ENCODE measurements at regions not wholly inside any gene's neighbourhood (a gene's known extent, or its start where the extent isn't known, plus 50 kb on each side); places are given as distances from the start of the nearest gene placed in this dataset.
"Not testable (repeated sequence)": the region's sequence is repeated elsewhere in the genome, so short reads cannot be mapped to it uniquely, and the experiment has no call there.

DNA sequence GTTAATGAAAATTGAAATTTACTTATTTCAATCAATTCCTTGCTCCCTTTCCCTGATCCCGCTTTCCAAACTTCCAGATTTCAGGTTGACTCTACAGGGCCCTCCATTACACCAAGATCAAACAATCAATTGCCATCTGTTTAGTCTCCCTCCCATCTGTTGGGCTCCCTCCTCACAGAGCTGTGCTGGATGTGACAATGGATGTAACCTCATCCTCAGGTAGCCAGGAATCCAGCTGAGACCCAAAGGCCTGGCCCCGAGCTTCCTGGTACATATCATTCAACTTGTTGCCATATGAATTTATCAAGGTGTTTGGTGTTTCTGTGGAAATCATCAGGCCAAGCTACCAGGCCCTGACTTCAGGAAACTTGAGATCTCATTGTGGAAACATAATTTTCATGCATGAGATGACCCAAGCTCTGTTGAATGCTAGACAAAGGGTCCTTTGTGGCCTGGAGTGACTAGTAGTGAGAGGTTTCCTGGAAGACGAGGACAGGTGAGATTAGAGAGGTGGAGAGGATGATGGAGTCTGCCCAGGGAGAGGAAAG is 148.6 kb upstream of the PDE1C start:
- Mint-ChIP-seq H3K27ac (no peak overlapping the region), H3K27me3 (ENCODE audit: low read depth) (no peaks in the 10 kb centered on the region), H3K4me1 (ENCODE audit: low read depth) (no peaks in the 10 kb centered on the region), H3K4me3 (no peak overlapping the region), H3K36me3 (ENCODE audit: low read depth) (no peaks in the 10 kb centered on the region), H3K9me3 (no peaks in the 10 kb centered on the region)

DNA sequence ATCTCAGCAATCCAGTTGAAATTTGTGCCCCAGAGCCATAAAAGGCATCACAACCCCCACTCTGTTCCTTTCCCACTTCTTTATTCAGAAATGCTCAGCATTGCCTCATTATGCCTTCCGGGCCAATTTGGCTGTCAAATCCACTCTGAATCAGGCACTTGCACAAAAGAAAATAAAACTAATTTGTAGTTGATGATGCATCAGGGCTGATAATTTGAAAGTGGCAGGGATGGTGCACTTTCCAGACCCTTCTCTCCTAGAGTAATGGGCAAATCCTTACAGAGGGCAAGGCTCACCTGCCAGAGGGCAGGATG is 147.9 kb upstream of the PDE1C start:
- H3K4me3 Mint-ChIP-seq: no peak overlapping the region
- no peaks in the 10 kb centered on the region for H3K36me3 Mint-ChIP-seq (ENCODE audit: low read depth)
- H3K9me3 Mint-ChIP-seq: no peaks in the 10 kb centered on the region
- no peak overlapping the region for H3K27ac Mint-ChIP-seq
- no peaks in the 10 kb centered on the region for H3K4me1 Mint-ChIP-seq (ENCODE audit: low read depth)
- H3K27me3 Mint-ChIP-seq (ENCODE audit: low read depth): no peaks in the 10 kb centered on the region

DNA sequence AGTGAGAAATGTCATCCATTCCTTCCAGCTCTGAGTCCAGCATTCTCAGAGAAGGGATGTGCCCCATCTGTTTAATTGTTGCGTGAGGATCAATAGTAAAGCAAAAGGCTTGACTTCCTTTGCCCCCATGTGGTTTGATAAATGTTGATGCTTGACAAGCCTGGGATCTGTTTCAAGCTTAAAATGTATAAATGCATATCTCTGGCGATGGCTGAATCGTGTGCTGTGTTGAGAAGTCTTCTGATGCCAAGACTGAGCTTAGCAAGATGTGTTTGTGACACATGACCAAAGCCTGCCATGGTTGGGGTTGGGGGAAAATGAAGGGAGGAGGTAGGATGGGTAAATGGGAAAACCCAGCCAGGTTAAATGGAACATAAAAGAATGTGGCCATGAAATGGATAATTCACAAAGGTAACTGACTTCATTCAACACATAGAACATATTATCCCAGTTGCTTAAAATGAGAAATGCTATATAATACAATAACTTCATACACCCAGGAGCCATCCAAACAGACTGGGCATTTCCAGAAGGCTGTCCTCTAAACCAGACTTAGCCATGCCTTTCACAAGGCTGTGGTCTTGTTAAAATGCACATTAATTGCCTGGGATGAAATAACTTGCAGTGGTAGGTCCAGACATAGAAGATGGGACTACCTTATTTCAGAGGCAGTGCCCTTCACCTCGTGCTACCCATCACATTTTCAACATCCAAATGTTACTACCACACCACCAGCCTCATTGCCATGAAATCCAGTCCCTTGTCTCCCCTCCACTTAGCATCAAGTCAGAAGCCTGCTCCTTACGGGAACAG is 147.3 kb upstream of the PDE1C start:
- Mint-ChIP-seq H3K9me3 (no peaks in the 10 kb centered on the region), H3K27ac (no peak overlapping the region), H3K4me1 (ENCODE audit: low read depth) (no peaks in the 10 kb centered on the region), H3K36me3 (ENCODE audit: low read depth) (no peaks in the 10 kb centered on the region), H3K27me3 (ENCODE audit: low read depth) (no peaks in the 10 kb centered on the region), H3K4me3 (no peak overlapping the region)

DNA sequence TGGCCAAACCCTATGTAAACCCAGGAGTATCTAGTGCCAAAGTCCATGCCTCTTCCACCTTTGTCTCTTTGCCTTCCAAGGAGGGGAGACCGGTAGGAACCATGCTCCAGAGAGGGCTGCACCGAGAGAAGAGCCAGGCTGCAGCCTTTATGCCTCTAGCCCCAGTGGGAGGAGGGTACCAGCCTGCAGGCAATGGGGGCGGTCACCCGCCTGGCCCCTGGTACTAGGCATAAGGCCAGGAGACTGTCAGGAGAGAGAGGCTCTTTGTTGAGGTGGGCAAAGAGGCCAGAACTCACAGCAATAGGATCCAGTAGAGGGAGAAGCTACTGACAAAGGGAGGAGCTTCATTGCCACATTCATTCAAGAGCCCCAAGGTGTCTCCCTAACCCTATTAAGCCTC is 146.6 kb upstream of the PDE1C start:
- H3K36me3 Mint-ChIP-seq (ENCODE audit: low read depth): no peaks in the 10 kb centered on the region
- no peaks in the 10 kb centered on the region for H3K9me3 Mint-ChIP-seq
- no peak overlapping the region for H3K27ac Mint-ChIP-seq

DNA sequence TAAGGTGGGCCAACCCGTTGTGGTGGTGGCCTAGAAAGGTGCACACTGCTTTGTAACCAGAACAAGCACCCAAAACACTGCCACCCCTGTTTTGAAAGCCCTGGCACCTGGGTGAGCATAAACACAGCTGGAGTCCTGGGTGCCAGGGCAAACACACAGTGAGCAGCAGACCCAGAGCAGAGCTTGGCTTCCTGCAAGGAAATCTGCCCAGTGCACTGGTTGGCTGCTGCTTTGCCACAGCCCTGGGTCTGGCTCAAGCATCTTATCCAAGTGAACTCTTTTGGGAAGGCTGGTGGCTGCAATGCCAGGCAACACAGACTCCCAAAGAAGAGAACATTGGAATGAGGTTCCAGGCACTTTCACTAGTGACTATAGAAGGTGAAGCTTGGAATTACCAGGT is 145.5 kb upstream of the PDE1C start:
- H3K36me3 Mint-ChIP-seq (ENCODE audit: low read depth): no peaks in the 10 kb centered on the region
- H3K27ac Mint-ChIP-seq: no peak overlapping the region
- no peaks in the 10 kb centered on the region for H3K9me3 Mint-ChIP-seq
- no peaks in the 10 kb centered on the region for H3K27me3 Mint-ChIP-seq (ENCODE audit: low read depth)
- H3K4me1 Mint-ChIP-seq (ENCODE audit: low read depth): no peaks in the 10 kb centered on the region
- H3K4me3 Mint-ChIP-seq: no peak overlapping the region

More for the DNA sequence above, 146.6 kb upstream of the PDE1C start:
- H3K4me3 Mint-ChIP-seq: no peak overlapping the region
- H3K27me3 Mint-ChIP-seq (ENCODE audit: low read depth): no peaks in the 10 kb centered on the region
- H3K4me1 Mint-ChIP-seq (ENCODE audit: low read depth): no peaks in the 10 kb centered on the region

- no peaks in the 10 kb centered on the region for H3K9me3 Mint-ChIP-seq
These were observed 144.7 kb upstream of the PDE1C start for GRCh38 chr7:32214913-32215312.

GRCh38 chr7:32212321-32212720 is 142.1 kb upstream of the PDE1C start:
- Mint-ChIP-seq H3K27me3 (ENCODE audit: low read depth) (no peaks in the 10 kb centered on the region), H3K27ac (no peak overlapping the region), H3K36me3 (ENCODE audit: low read depth) (no peaks in the 10 kb centered on the region), H3K9me3 (no peaks in the 10 kb centered on the region), H3K4me1 (ENCODE audit: low read depth) (no peaks in the 10 kb centered on the region), H3K4me3 (no peak overlapping the region)

More at GRCh38 chr7:32214913-32215312, 144.7 kb upstream of the PDE1C start:
- H3K27ac Mint-ChIP-seq: no peak overlapping the region
- H3K36me3 Mint-ChIP-seq (ENCODE audit: low read depth): no peaks in the 10 kb centered on the region
- no peaks in the 10 kb centered on the region for H3K4me1 Mint-ChIP-seq (ENCODE audit: low read depth)
- H3K27me3 Mint-ChIP-seq (ENCODE audit: low read depth): no peaks in the 10 kb centered on the region
- H3K4me3 Mint-ChIP-seq: no peak overlapping the region

DNA sequence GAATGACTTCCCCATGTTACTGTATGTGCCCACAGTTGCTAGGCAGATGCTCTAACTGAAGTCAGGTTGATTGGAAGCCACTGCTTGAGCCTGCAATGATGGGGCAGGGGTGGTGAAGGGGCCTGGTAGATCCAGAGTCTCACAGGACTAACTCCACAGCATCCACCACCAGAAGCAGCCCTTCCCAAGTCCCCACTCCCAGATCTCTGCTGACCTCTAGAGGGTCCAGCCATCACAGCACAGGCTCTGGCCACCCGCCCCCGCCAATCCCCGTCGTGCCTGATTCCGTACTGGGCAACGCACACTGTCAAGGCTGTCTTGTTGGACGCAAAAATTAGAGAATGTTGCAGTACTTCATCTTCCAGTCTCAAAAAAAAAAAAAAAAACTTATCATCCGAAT is 136.8 kb upstream of the PDE1C start:
- Mint-ChIP-seq H3K4me3 (no peak overlapping the region), H3K36me3 (ENCODE audit: low read depth) (no peaks in the 10 kb centered on the region), H3K27ac (no peak overlapping the region), H3K27me3 (ENCODE audit: low read depth) (no peaks in the 10 kb centered on the region), H3K9me3 (no peaks in the 10 kb centered on the region), H3K4me1 (ENCODE audit: low read depth) (no peaks in the 10 kb centered on the region)

DNA sequence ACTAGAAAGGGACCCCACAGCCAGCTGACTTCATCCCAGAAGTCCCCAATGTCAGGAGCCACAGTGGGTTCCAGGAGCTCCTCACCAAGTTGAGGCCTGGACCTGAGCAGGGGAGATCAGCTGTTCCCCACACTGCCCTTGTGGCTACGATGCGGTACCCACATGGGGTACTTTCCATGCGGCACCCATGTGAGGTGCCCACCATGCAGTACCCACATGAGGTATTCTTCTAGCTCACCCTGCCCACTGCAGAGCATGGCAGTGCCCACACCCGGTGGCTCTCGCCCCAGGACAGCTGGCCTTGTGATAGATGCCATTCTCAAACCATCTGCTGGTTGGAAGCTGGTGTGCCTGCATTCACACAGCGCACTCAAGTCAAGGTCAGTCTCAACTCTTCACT is 136.3 kb upstream of the PDE1C start:
- no peak overlapping the region for H3K27ac Mint-ChIP-seq
- no peaks in the 10 kb centered on the region for H3K9me3 Mint-ChIP-seq
- no peaks in the 10 kb centered on the region for H3K36me3 Mint-ChIP-seq (ENCODE audit: low read depth)
- no peaks in the 10 kb centered on the region for H3K4me1 Mint-ChIP-seq (ENCODE audit: low read depth)
- H3K4me3 Mint-ChIP-seq: no peak overlapping the region
- no peaks in the 10 kb centered on the region for H3K27me3 Mint-ChIP-seq (ENCODE audit: low read depth)

DNA sequence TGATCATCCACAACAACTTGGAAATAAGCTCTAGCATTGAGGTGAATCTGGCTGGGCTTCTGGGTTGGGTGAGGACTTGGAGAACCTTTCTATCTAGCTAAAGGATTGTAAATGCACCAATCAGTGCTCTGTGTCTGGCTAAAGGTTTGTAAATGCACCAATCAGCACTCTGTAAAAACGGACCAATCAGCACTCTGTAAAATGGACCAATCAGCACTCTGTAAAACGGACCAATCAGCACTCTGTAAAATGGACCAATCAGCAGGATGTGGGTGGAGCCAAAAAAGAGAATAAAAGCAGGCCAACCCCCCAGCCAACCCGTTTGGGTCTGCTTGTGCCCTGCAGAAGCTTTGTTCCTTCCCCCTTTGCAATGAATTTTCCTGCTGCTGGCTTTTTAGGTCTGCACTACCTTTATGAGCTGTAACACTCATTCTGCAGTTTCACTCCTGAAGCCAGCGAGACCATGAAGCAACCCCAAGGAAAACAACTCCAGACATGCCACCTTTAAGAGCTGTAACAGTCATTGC is 135.2 kb upstream of the PDE1C start:
- not testable (repeated sequence) for H3K4me3 Mint-ChIP-seq; H3K27me3 Mint-ChIP-seq (ENCODE audit: low read depth); H3K27ac Mint-ChIP-seq; H3K4me1 Mint-ChIP-seq (ENCODE audit: low read depth); H3K9me3 Mint-ChIP-seq; H3K36me3 Mint-ChIP-seq (ENCODE audit: low read depth)

GRCh38 chr7:32204361-32205018 is 134.3 kb upstream of the PDE1C start:
- H3K9me3 Mint-ChIP-seq: no peaks in the 10 kb centered on the region
- H3K4me3 Mint-ChIP-seq: no peak overlapping the region
- no peak overlapping the region for H3K27ac Mint-ChIP-seq
- H3K36me3 Mint-ChIP-seq (ENCODE audit: low read depth): no peaks in the 10 kb centered on the region
- no peaks in the 10 kb centered on the region for H3K27me3 Mint-ChIP-seq (ENCODE audit: low read depth)
- no peaks in the 10 kb centered on the region for H3K4me1 Mint-ChIP-seq (ENCODE audit: low read depth)

GRCh38 chr7:32200646-32201045 is 130.4 kb upstream of the PDE1C start:
- Mint-ChIP-seq H3K27ac (no peak overlapping the region), H3K4me3 (no peak overlapping the region), H3K9me3 (no peaks in the 10 kb centered on the region), H3K4me1 (ENCODE audit: low read depth) (no peaks in the 10 kb centered on the region), H3K27me3 (ENCODE audit: low read depth) (no peaks in the 10 kb centered on the region), H3K36me3 (ENCODE audit: low read depth) (no peaks in the 10 kb centered on the region)

- H3K36me3 Mint-ChIP-seq (ENCODE audit: low read depth): no peaks in the 10 kb centered on the region
- no peak overlapping the region for H3K4me3 Mint-ChIP-seq
- no peak overlapping the region for H3K27ac Mint-ChIP-seq
- no peaks in the 10 kb centered on the region for H3K27me3 Mint-ChIP-seq (ENCODE audit: low read depth)
- no peaks in the 10 kb centered on the region for H3K4me1 Mint-ChIP-seq (ENCODE audit: low read depth)
- H3K9me3 Mint-ChIP-seq: peaks cover 16% of the 10 kb centered on the region
These were observed 124.3 kb upstream of the PDE1C start for GRCh38 chr7:32194537-32194936.

DNA sequence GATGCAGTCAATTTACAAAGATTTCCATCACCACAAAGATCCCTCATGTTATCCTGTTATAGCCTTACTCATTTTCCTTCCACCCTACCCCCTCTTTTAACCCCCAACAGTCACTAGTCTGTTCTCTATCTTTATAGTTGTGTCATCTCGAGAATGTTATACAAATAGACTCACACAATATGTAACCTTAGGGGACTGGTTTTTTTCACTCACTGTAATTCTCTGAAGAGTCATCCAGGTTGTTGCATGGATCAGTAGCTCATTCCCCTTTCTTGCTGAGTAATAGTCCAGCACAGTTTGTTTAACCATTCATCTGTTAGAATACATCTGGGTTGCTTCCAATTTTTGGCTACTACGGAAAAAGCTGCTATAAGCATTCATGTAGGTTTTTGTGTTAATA is 121.1 kb upstream of the PDE1C start:
- H3K27ac Mint-ChIP-seq: no peak overlapping the region
- peaks cover 16% of the 10 kb centered on the region for H3K9me3 Mint-ChIP-seq
- H3K27me3 Mint-ChIP-seq (ENCODE audit: low read depth): no peaks in the 10 kb centered on the region
- no peak overlapping the region for H3K4me3 Mint-ChIP-seq
- H3K36me3 Mint-ChIP-seq (ENCODE audit: low read depth): no peaks in the 10 kb centered on the region
- no peaks in the 10 kb centered on the region for H3K4me1 Mint-ChIP-seq (ENCODE audit: low read depth)

GRCh38 chr7:32179567-32179966 is 109.4 kb upstream of the PDE1C start:
- H3K4me1 Mint-ChIP-seq (ENCODE audit: low read depth): no peaks in the 10 kb centered on the region
- no peaks in the 10 kb centered on the region for H3K27me3 Mint-ChIP-seq (ENCODE audit: low read depth)
- H3K36me3 Mint-ChIP-seq (ENCODE audit: low read depth): no peaks in the 10 kb centered on the region
- no peak overlapping the region for H3K4me3 Mint-ChIP-seq
- H3K27ac Mint-ChIP-seq: no peak overlapping the region
- H3K9me3 Mint-ChIP-seq: no peaks in the 10 kb centered on the region
